ENCODE measurements at regions not wholly inside any gene's neighbourhood (a gene's known extent, or its start where the extent isn't known, plus 50 kb on each side); places are given as distances from the start of the nearest gene placed in this dataset.

GRCh38 chr18:76679945-76680344 is 142.4 kb upstream of the ZNF236 start:
- DNase-seq: no peak

GRCh38 chr18:76679259-76679658 is 143.1 kb upstream of the ZNF236 start:
- DNase-seq: no peak

GRCh38 chr18:76678248-76678647 is 144.1 kb upstream of the ZNF236 start:
- no peak for DNase-seq

GRCh38 chr18:76674596-76674995 is 147.8 kb upstream of the ZNF236 start:
- DNase-seq: no peak

- DNase-seq: no peak
Measured at GRCh38 chr18:76673281-76674185, 148.8 kb upstream of the ZNF236 start.

GRCh38 chr18:76672627-76673026 is 149.7 kb upstream of the ZNF236 start:
- DNase-seq: no peak

GRCh38 chr18:76670564-76671288 is 151.6 kb upstream of the ZNF236 start:
- peak; percentile 82 for DNase-seq

GRCh38 chr18:76668546-76668945 is 153.8 kb upstream of the ZNF236 start:
- no peak for DNase-seq

- DNase-seq: no peak
Measured at GRCh38 chr18:76668119-76668518, 154.2 kb upstream of the ZNF236 start.

GRCh38 chr18:76667603-76668002 is 154.8 kb upstream of the ZNF236 start:
- no peak for DNase-seq

- DNase-seq: no peak
Measured at GRCh38 chr18:76662626-76663025, 159.7 kb upstream of the ZNF236 start.

GRCh38 chr18:76660571-76661192 is 161.7 kb upstream of the ZNF236 start:
- no peak for DNase-seq

GRCh38 chr18:76658627-76659026 is 163.6 kb upstream of the ZNF516 start:
- no peak for DNase-seq

GRCh38 chr18:76657911-76658470 is 162.9 kb upstream of the ZNF516 start:
- no peak for DNase-seq

- no peak for DNase-seq
Measured at GRCh38 chr18:76656925-76657827, 162.1 kb upstream of the ZNF516 start.

- no peak for DNase-seq
Measured at GRCh38 chr18:76654577-76654976, 159.5 kb upstream of the ZNF516 start.

- DNase-seq: no peak
Measured at GRCh38 chr18:76647322-76647721, 152.3 kb upstream of the ZNF516 start.

- no peak for DNase-seq
Measured at GRCh38 chr18:76644580-76644979, 149.5 kb upstream of the ZNF516 start.

GRCh38 chr18:76643996-76644395 is 149.0 kb upstream of the ZNF516 start:
- DNase-seq: no peak

- DNase-seq: no peak
Measured at GRCh38 chr18:76643199-76643598, 148.2 kb upstream of the ZNF516 start.

- DNase-seq: no peak
Measured at GRCh38 chr18:76640438-76640837, 145.4 kb upstream of the ZNF516 start.

GRCh38 chr18:76634564-76634963 is 139.5 kb upstream of the ZNF516 start:
- no peak for DNase-seq
